ENCODE measurements at regions not wholly inside any gene's neighbourhood (a gene's known extent, or its start where the extent isn't known, plus 50 kb on each side); places are given as distances from the start of the nearest gene placed in this dataset.
"Not testable (repeated sequence)": the region's sequence is repeated elsewhere in the genome, so short reads cannot be mapped to it uniquely, and the experiment has no call there.

GRCh38 chr17:33934696-33935095 lies 320.4 kb upstream of the CCL2 start:
- ATAC-seq, result no peak
- DNase-seq (ENCODE audit: low spot score), result no peak
- intact Hi-C loops (cut with DNase I), result no loop called here

- DNase-seq (ENCODE audit: low spot score), result no peak
- intact Hi-C loops (cut with DNase I), result no loop called here
- no peak for ATAC-seq
Observed at GRCh38 chr17:33935822-33936221, 319.3 kb upstream of the CCL2 start.

- no peak for DNase-seq (ENCODE audit: low spot score)
- ATAC-seq, result no peak
- intact Hi-C loops (cut with DNase I), result no loop called here
Observed at GRCh38 chr17:33936764-33937163, 318.3 kb upstream of the CCL2 start.

- DNase-seq (ENCODE audit: low spot score), result no peak
Observed at GRCh38 chr17:33939959-33940358, 315.1 kb upstream of the CCL2 start.

GRCh38 chr17:33940769-33941370 lies 314.2 kb upstream of the CCL2 start:
- ATAC-seq, result no peak
- no peak for DNase-seq (ENCODE audit: low spot score)
- intact Hi-C loops (cut with DNase I), result no loop called here

More at GRCh38 chr17:33939959-33940358, 315.1 kb upstream of the CCL2 start:
- intact Hi-C loops (cut with DNase I), result no loop called here
- ATAC-seq, result no peak

GRCh38 chr17:33941744-33942143 lies 313.3 kb upstream of the CCL2 start:
- DNase-seq (ENCODE audit: low spot score) (no peak), ATAC-seq (no peak)
- intact Hi-C loops (cut with DNase I), result no loop called here

- intact Hi-C loops (cut with DNase I), result no loop called here
- no peak for DNase-seq (ENCODE audit: low spot score)
- no peak for ATAC-seq
Observed at GRCh38 chr17:33942414-33942813, 312.7 kb upstream of the CCL2 start.

GRCh38 chr17:33944412-33944811 lies 310.7 kb upstream of the CCL2 start:
- intact Hi-C loops (cut with DNase I), result no loop called here
- DNase-seq (ENCODE audit: low spot score) (no peak), ATAC-seq (no peak)

- no peak for DNase-seq (ENCODE audit: low spot score)
- intact Hi-C loops (cut with DNase I), result no loop called here
- ATAC-seq, result no peak
Observed at GRCh38 chr17:33944826-33945225, 310.3 kb upstream of the CCL2 start.

GRCh38 chr17:33945646-33946546 lies 309.2 kb upstream of the CCL2 start:
- DNase-seq (ENCODE audit: low spot score), result no peak
- intact Hi-C loops (cut with DNase I), result no loop called here
- no peak for ATAC-seq

- intact Hi-C loops (cut with DNase I), result no loop called here
- ATAC-seq (no peak), DNase-seq (ENCODE audit: low spot score) (no peak)
Observed at GRCh38 chr17:33947762-33948161, 307.3 kb upstream of the CCL2 start.

- ATAC-seq, result no peak
- intact Hi-C loops (cut with DNase I), result no loop called here
Observed at GRCh38 chr17:33948309-33948708, 306.8 kb upstream of the CCL2 start.

GRCh38 chr17:33949100-33949499 lies 306.0 kb upstream of the CCL2 start:
- DNase-seq (ENCODE audit: low spot score), result no peak
- intact Hi-C loops (cut with DNase I), result no loop called here
- no peak for ATAC-seq

More at GRCh38 chr17:33948309-33948708, 306.8 kb upstream of the CCL2 start:
- no peak for DNase-seq (ENCODE audit: low spot score)

- DNase-seq (ENCODE audit: low spot score), result no peak
- ATAC-seq, result no peak
- intact Hi-C loops (cut with DNase I), result no loop called here
Observed at GRCh38 chr17:33950061-33950460, 305.0 kb upstream of the CCL2 start.

GRCh38 chr17:33952425-33952824 lies 302.7 kb upstream of the CCL2 start:
- no peak for DNase-seq (ENCODE audit: low spot score)
- no peak for ATAC-seq
- intact Hi-C loops (cut with DNase I), result no loop called here

- DNase-seq (ENCODE audit: low spot score), result no peak
- ATAC-seq, result no peak
- intact Hi-C loops (cut with DNase I), result no loop called here
Observed at GRCh38 chr17:33954597-33954996, 300.5 kb upstream of the CCL2 start.

GRCh38 chr17:33955461-33955860 lies 299.6 kb upstream of the CCL2 start:
- no peak for DNase-seq (ENCODE audit: low spot score)
- ATAC-seq, result no peak
- intact Hi-C loops (cut with DNase I), result no loop called here

GRCh38 chr17:33959098-33959497 lies 296.0 kb upstream of the CCL2 start:
- ATAC-seq; DNase-seq (ENCODE audit: low spot score); intact Hi-C loops (cut with DNase I): not testable (repeated sequence)

GRCh38 chr17:33962857-33963655 lies 292.0 kb upstream of the CCL2 start:
- ATAC-seq, result peak; percentile 10
- intact Hi-C loops (cut with DNase I), result no loop called here
- no peak for DNase-seq (ENCODE audit: low spot score)
